ENCODE measurements at regions not wholly inside any gene's neighbourhood (a gene's known extent, or its start where the extent isn't known, plus 50 kb on each side); places are given as distances from the start of the nearest gene placed in this dataset.
A peak's percentile ranks its signal among the peaks of the same experiment; 100 is the strongest.

DNA sequence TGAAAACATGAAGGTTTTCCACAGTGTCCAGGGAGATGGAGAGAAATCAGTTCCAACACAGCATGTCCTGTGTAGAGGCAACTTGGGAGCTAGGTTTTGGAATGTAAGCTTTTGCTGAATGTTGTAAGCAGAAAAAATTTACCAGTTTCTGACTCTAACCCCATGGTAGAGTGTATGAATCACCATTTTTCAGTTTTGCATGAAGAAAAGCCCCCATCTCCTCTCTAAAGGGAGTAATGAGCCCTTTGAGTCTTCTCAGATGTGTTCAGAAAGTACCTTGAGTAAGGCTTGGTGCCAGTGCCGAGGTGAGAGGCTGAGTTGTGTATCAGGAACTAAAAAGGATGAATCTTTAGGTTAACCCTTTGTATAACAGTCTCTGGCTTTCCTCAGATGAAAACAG, 96.2 kb downstream of the ADRB2 start:
- DNase-seq (ENCODE audit: extremely low spot score, unreplicated experiment) = no peak
- Mint-ChIP-seq H3K27ac (ENCODE audit: unreplicated experiment) (no peak overlapping the region), H3K27me3 (ENCODE audit: unreplicated experiment) (no peaks in the 10 kb centered on the region), H3K4me3 (ENCODE audit: unreplicated experiment) (no peak overlapping the region), H3K4me1 (ENCODE audit: unreplicated experiment) (peaks cover 33% of the 10 kb centered on the region), H3K9me3 (ENCODE audit: unreplicated experiment) (no peaks in the 10 kb centered on the region), H3K36me3 (ENCODE audit: unreplicated experiment) (no peaks in the 10 kb centered on the region)
- TF ChIP-seq, protein P1, sequence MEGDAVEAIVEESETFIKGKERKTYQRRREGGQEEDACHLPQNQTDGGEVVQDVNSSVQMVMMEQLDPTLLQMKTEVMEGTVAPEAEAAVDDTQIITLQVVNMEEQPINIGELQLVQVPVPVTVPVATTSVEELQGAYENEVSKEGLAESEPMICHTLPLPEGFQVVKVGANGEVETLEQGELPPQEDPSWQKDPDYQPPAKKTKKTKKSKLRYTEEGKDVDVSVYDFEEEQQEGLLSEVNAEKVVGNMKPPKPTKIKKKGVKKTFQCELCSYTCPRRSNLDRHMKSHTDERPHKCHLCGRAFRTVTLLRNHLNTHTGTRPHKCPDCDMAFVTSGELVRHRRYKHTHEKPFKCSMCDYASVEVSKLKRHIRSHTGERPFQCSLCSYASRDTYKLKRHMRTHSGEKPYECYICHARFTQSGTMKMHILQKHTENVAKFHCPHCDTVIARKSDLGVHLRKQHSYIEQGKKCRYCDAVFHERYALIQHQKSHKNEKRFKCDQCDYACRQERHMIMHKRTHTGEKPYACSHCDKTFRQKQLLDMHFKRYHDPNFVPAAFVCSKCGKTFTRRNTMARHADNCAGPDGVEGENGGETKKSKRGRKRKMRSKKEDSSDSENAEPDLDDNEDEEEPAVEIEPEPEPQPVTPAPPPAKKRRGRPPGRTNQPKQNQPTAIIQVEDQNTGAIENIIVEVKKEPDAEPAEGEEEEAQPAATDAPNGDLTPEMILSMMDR (IDR thresholded peaks at IDR 0.05) = no peak

DNA sequence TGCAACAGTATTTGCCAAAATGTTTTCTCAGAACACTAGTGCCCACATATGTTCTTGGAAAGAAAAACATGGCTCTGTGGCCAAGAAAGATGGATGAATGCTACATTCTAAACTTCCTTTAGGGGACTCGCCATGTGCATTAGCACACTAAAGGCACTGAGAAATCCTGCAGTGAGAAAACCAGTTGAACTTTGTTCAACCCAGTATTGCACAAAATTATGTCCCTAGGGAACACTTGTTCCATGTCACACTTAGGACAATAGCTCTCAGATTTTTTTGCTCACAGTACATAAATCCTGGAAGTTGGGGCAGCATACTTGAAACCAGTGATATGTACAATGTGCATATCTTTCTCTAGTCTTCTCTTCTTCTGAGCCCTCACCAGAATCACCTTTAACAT, 96.6 kb downstream of the ADRB2 start:
- no peaks in the 10 kb centered on the region for H3K9me3 Mint-ChIP-seq (ENCODE audit: unreplicated experiment)
- no peaks in the 10 kb centered on the region for H3K27me3 Mint-ChIP-seq (ENCODE audit: unreplicated experiment)
- peaks cover 37% of the 10 kb centered on the region for H3K4me1 Mint-ChIP-seq (ENCODE audit: unreplicated experiment)
- H3K27ac Mint-ChIP-seq (ENCODE audit: unreplicated experiment) = no peak overlapping the region
- DNase-seq (ENCODE audit: extremely low spot score, unreplicated experiment) = no peak
- TF ChIP-seq, protein P1 (IDR thresholded peaks at IDR 0.05) = no peak
- H3K36me3 Mint-ChIP-seq (ENCODE audit: unreplicated experiment) = no peaks in the 10 kb centered on the region
- no peak overlapping the region for H3K4me3 Mint-ChIP-seq (ENCODE audit: unreplicated experiment)

DNA sequence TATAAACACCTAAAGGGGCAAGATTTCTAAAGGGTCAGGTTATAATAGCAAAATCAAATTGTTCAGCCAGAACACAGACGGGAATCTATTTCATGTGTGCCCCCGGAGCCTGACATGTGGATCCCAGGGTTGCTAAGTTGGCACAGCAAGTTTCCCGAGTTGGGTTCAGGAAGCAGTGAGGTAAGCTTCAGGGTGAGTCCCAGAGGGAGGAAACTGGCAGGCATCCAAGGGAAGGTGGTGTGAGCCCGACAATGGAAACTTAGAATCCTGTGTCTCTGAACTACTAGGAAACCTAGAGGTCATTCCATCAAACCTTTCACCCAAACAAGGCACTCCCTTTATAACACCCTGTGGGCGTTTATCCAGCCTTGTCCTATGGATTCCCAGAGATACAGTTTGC, 98.4 kb downstream of the ADRB2 start:
- Mint-ChIP-seq H3K9me3 (ENCODE audit: unreplicated experiment) (no peaks in the 10 kb centered on the region), H3K36me3 (ENCODE audit: unreplicated experiment) (no peaks in the 10 kb centered on the region), H3K4me1 (ENCODE audit: unreplicated experiment) (peaks cover 43% of the 10 kb centered on the region), H3K4me3 (ENCODE audit: unreplicated experiment) (no peak overlapping the region), H3K27me3 (ENCODE audit: unreplicated experiment) (no peaks in the 10 kb centered on the region), H3K27ac (ENCODE audit: unreplicated experiment) (no peak overlapping the region)
- no peak for DNase-seq (ENCODE audit: extremely low spot score, unreplicated experiment)
- TF ChIP-seq, protein P1 (IDR thresholded peaks at IDR 0.05) = no peak

DNA sequence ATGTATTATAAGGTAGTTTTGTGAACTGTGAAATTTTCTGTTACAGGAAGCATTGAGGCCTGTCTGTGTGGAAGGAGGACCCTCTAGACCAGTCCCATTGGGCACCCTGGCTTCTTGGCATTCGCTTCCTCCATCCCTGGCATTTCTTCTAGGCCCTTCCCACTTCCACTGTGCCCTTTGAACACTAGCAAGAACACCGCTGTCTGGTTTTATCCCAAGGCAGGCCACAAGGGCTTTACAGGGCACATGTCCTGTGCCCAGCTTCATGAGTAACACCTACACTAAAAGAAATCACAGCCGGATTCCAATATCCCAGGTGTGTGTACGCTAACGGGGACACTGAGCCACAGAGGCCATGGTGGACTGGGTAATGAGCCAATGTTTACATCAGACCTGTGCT, 99.8 kb downstream of the ADRB2 start:
- H3K36me3 Mint-ChIP-seq (ENCODE audit: unreplicated experiment) = no peaks in the 10 kb centered on the region
- no peaks in the 10 kb centered on the region for H3K27me3 Mint-ChIP-seq (ENCODE audit: unreplicated experiment)
- no peak overlapping the region for H3K27ac Mint-ChIP-seq (ENCODE audit: unreplicated experiment)
- H3K4me1 Mint-ChIP-seq (ENCODE audit: unreplicated experiment) = peaks cover 42% of the 10 kb centered on the region
- no peak for DNase-seq (ENCODE audit: extremely low spot score, unreplicated experiment)
- H3K4me3 Mint-ChIP-seq (ENCODE audit: unreplicated experiment) = no peak overlapping the region
- TF ChIP-seq, protein P1 (IDR thresholded peaks at IDR 0.05) = no peak
- H3K9me3 Mint-ChIP-seq (ENCODE audit: unreplicated experiment) = no peaks in the 10 kb centered on the region

DNA sequence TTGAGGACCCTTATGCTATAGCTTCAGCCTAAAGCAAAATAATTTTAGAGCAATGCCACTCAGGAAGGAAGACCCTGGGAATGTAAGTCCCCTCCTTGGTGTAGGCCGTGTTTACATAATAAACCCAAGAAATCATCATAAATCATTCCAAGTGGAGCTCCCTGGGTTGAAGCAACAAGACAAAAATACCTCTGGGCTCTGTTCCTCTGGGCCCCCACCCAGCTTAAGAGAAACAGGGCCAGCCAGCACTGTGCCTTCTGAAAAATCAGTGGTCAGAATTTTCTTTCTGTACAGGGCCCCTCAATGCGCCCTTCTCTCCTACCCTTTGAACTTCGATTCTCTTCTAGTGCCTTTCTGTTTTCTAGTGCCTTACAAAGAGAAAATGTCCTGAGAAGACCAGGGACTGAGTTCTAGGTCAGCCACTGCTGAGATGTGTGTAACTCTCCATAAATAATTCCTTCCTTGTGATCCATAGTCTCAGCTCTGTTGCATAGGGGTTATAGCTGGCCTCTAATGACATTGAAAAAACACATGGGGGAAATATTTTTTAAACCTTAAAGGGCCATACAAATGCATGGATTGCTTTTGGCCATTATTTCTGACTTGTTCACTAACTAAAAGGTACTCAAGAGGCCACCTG, 101.0 kb downstream of the ADRB2 start:
- no peak overlapping the region for H3K4me3 Mint-ChIP-seq (ENCODE audit: unreplicated experiment)
- DNase-seq (ENCODE audit: extremely low spot score, unreplicated experiment) = no peak
- H3K9me3 Mint-ChIP-seq (ENCODE audit: unreplicated experiment) = no peaks in the 10 kb centered on the region
- H3K27me3 Mint-ChIP-seq (ENCODE audit: unreplicated experiment) = no peaks in the 10 kb centered on the region
- no peaks in the 10 kb centered on the region for H3K36me3 Mint-ChIP-seq (ENCODE audit: unreplicated experiment)
- TF ChIP-seq, protein P1 (IDR thresholded peaks at IDR 0.05) = no peak
- H3K4me1 Mint-ChIP-seq (ENCODE audit: unreplicated experiment) = peaks cover 47% of the 10 kb centered on the region
- H3K27ac Mint-ChIP-seq (ENCODE audit: unreplicated experiment) = peak overlapping the region; percentile 85

All from osteocyte (in vitro differentiated cells).